SK-N-SH (cell line): ENCODE measurements at regions not wholly inside any gene's neighbourhood (a gene's known extent, or its start where the extent isn't known, plus 50 kb on each side); places are given as distances from the start of the nearest gene placed in this dataset.

Experiments used
- EZH2phosphoT487 ChIP-seq: fragments of 200-600 bp; sonication (generic); IDR thresholded peaks from 2 replicates; pipeline ENCODE4 v1.6.1; 2017; ENCODE audit warnings: low read depth, mixed run types, mild to moderate bottlenecking, antibody characterized with exemption, moderate library complexity, borderline replicate concordance
- MEF2A ChIP-seq: IDR thresholded peaks from 2 replicates; pipeline ENCODE4 v1.4.0; 2012; ENCODE audit warnings: low read depth, borderline replicate concordance
- NFIC ChIP-seq: IDR thresholded peaks from 2 replicates; pipeline ENCODE4 v1.4.0; 2012; ENCODE audit warnings: borderline replicate concordance
- TAF1 ChIP-seq: IDR thresholded peaks from 2 replicates; pipeline ENCODE4 v1.6.1; 2012; ENCODE audit warnings: low read depth, mild to moderate bottlenecking, low read length, moderate library complexity, borderline replicate concordance
- TF ChIP-seq, protein P1 (sequence below): fragments of 200-600 bp; sonication (generic); IDR thresholded peaks from 2 replicates; pipeline ENCODE4 v1.6.1; 2017; ENCODE audit warnings: antibody characterized with exemption, mild to moderate bottlenecking, moderate library complexity
- TF ChIP-seq, protein P2 (sequence below): IDR thresholded peaks from 2 replicates; pipeline ENCODE4 v1.4.0; 2012; ENCODE audit warnings: low read depth
- TF ChIP-seq, protein P3 (sequence below): IDR thresholded peaks from 2 replicates; pipeline ENCODE4 v1.4.0; 2012; ENCODE audit warnings: low read depth, borderline replicate concordance

DNA sequence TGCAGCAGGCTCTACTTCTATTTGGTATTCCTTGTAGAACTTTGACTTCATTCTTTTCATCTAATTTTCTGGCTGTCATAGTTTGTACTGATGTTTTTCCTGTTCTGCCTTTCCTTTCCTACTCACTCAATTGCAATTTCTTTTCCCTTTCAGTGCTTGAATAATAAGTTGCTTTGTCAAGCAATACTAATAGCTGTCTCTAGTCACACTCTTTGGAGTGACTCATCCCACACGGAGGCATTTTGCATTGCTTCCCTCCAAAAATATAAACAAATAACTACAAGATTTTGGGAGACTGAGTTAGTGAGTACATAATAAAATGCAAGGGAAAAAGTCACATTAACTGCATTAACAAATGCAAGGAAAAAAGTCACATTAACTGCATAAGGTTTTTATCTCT lies 465.9 kb downstream of the CDH9 start:
- TF ChIP-seq, protein P1, sequence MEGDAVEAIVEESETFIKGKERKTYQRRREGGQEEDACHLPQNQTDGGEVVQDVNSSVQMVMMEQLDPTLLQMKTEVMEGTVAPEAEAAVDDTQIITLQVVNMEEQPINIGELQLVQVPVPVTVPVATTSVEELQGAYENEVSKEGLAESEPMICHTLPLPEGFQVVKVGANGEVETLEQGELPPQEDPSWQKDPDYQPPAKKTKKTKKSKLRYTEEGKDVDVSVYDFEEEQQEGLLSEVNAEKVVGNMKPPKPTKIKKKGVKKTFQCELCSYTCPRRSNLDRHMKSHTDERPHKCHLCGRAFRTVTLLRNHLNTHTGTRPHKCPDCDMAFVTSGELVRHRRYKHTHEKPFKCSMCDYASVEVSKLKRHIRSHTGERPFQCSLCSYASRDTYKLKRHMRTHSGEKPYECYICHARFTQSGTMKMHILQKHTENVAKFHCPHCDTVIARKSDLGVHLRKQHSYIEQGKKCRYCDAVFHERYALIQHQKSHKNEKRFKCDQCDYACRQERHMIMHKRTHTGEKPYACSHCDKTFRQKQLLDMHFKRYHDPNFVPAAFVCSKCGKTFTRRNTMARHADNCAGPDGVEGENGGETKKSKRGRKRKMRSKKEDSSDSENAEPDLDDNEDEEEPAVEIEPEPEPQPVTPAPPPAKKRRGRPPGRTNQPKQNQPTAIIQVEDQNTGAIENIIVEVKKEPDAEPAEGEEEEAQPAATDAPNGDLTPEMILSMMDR = no peak
- TF ChIP-seq, protein P2, sequence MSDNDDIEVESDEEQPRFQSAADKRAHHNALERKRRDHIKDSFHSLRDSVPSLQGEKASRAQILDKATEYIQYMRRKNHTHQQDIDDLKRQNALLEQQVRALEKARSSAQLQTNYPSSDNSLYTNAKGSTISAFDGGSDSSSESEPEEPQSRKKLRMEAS = no peak
- TF ChIP-seq, protein P3, sequence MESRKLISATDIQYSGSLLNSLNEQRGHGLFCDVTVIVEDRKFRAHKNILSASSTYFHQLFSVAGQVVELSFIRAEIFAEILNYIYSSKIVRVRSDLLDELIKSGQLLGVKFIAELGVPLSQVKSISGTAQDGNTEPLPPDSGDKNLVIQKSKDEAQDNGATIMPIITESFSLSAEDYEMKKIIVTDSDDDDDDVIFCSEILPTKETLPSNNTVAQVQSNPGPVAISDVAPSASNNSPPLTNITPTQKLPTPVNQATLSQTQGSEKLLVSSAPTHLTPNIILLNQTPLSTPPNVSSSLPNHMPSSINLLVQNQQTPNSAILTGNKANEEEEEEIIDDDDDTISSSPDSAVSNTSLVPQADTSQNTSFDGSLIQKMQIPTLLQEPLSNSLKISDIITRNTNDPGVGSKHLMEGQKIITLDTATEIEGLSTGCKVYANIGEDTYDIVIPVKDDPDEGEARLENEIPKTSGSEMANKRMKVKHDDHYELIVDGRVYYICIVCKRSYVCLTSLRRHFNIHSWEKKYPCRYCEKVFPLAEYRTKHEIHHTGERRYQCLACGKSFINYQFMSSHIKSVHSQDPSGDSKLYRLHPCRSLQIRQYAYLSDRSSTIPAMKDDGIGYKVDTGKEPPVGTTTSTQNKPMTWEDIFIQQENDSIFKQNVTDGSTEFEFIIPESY = no peak
- no peak for TF ChIP-seq EZH2phosphoT487
- no peak for TF ChIP-seq TAF1
- TF ChIP-seq NFIC = no peak
- TF ChIP-seq MEF2A = no peak
